A549 (cell line): ENCODE measurements at regions not wholly inside any gene's neighbourhood (a gene's known extent, or its start where the extent isn't known, plus 50 kb on each side); places are given as distances from the start of the nearest gene placed in this dataset.

Source experiments
- ATAC-seq, 2 experiments: fragments of 200-7000 bp in 1 of 2; fragments of >200 bp in 1 of 2; cut with Nextera tagmentation in 1 of 2; cut with Tn5 transposase in 1 of 2; 3 replicates each; pipeline versions ENCODE4 v1.8.0 to v1.9.1; 2018 to 2020; ENCODE audit warnings: mild to moderate bottlenecking in 1 of 2, moderate library complexity in 1 of 2
- CTCF ChIA-PET: fragments of 300-600 bp; sonication (Branson Sonifier 250); formaldehyde crosslinking; extraction: SDS; loops from one replicate; lab custom pipeline; 2021; ENCODE audit warnings: antibody characterized with exemption, inconsistent platforms; lab: Yijun Ruan, JAX
- POLR2A ChIA-PET: fragments of 350-600 bp; formaldehyde crosslinking; extraction: SDS; loops from one replicate; lab custom pipeline; 2021; ENCODE audit warnings: antibody characterized with exemption, inconsistent platforms; lab: Yijun Ruan, JAX
- DNase-seq, 2 experiments: peaks; one replicate each; pipeline versions ENCODE4 v3.0.0 to v3.0.0-alpha.2; 2011 to 2016; ENCODE audit warnings: low read depth in 1 of 2, low spot score in 1 of 2
- FAIRE-seq: peaks from 2 replicates; lab custom pipeline; 2011; peaks lifted over from hg19 to GRCh38; lab: Jason Lieb, UNC
- H3K27ac ChIP-seq, 2 experiments: fragments of >200 bp; sonication (Bioruptor Twin); formaldehyde crosslinking; 3 replicates each; pipeline ENCODE4 v1.5.1; 2016 to 2017
- H3K4me1 ChIP-seq: fragments of >200 bp; sonication (Bioruptor Twin); formaldehyde crosslinking; 3 replicates; pipeline ENCODE4 v1.6.1; 2016
- H3K4me2 ChIP-seq: fragments of >200 bp; sonication (Bioruptor Twin); formaldehyde crosslinking; 3 replicates; pipeline ENCODE4 v1.6.1; 2016
- H3K4me3 ChIP-seq: fragments of >200 bp; sonication (Bioruptor Twin); formaldehyde crosslinking; 3 replicates; pipeline ENCODE4 v1.5.1; 2016
- H3K9me3 ChIP-seq: fragments of >200 bp; sonication (Bioruptor Twin); formaldehyde crosslinking; 3 replicates; pipeline ENCODE4 v1.6.1; 2016
- BHLHE40 ChIP-seq: IDR thresholded peaks from 2 replicates; pipeline ENCODE4 v1.6.1; 2012; ENCODE audit warnings: low read depth, low read length, inconsistent platforms
- CBX2 ChIP-seq: fragments of 200-600 bp; sonication (generic); IDR thresholded peaks from 2 replicates; pipeline ENCODE4 v1.6.1; 2016; ENCODE audit warnings: low read depth, mild to moderate bottlenecking, borderline replicate concordance
- CBX8 ChIP-seq: fragments of 200-600 bp; sonication (generic); IDR thresholded peaks from 2 replicates; pipeline ENCODE4 v1.6.1; 2016
- E2F6 ChIP-seq: IDR thresholded peaks from 2 replicates; pipeline ENCODE4 v1.6.1; 2012; ENCODE audit warnings: low read depth, borderline replicate concordance
- ESRRA ChIP-seq: fragments of 150-350 bp; IDR thresholded peaks from 2 replicates; pipeline ENCODE4 v1.6.1; 2014; ENCODE audit warnings: mild to moderate bottlenecking, low read length, borderline replicate concordance
- FOXS1 ChIP-seq: fragments of 250-450 bp; sonication (Bioruptor Pico); IDR thresholded peaks from 2 replicates; pipeline ENCODE4 v1.5.0; 2020; ENCODE audit warnings: mild to moderate bottlenecking, moderate library complexity
- GATA3 ChIP-seq: IDR thresholded peaks from 2 replicates; pipeline ENCODE4 v1.6.1; 2012; ENCODE audit warnings: borderline replicate concordance
- HDAC2 ChIP-seq: fragments of 200-600 bp; sonication (generic); IDR thresholded peaks from 2 replicates; pipeline ENCODE4 v1.6.1; 2016
- HEYL ChIP-seq: fragments of 250-450 bp; sonication (Bioruptor Pico); IDR thresholded peaks from 2 replicates; pipeline ENCODE4 v1.8.0; 2021; ENCODE audit warnings: mild to moderate bottlenecking, moderate library complexity
- HOXB13 ChIP-seq: fragments of 250-450 bp; sonication (Bioruptor Pico); IDR thresholded peaks from 2 replicates; pipeline ENCODE4 v1.5.0; 2020; ENCODE audit warnings: low read depth, mild to moderate bottlenecking, moderate library complexity
- HOXB5 ChIP-seq: fragments of 250-450 bp; sonication (Bioruptor Pico); IDR thresholded peaks from 2 replicates; pipeline ENCODE4 v1.5.0; 2020; ENCODE audit warnings: mild to moderate bottlenecking, moderate library complexity
- JUNB ChIP-seq: fragments of >200 bp; sonication (Bioruptor Twin); formaldehyde crosslinking; IDR thresholded peaks from 2 replicates; pipeline ENCODE4 v1.6.1; 2016
- MAFK ChIP-seq: fragments of 450-650 bp; IDR thresholded peaks from 2 replicates; pipeline ENCODE4 v1.6.1; 2014; ENCODE audit not compliant: partially characterized antibody
- NFE2L2 ChIP-seq: fragments of 150-350 bp; conservative IDR thresholded peaks from 2 replicates; pipeline ENCODE4 v1.6.1; 2014; ENCODE audit warnings: low read length
- NR3C1 ChIP-seq: fragments of >200 bp; sonication (Bioruptor Twin); formaldehyde crosslinking; IDR thresholded peaks from 3 replicates; pipeline ENCODE4 v1.6.1; 2017
- PBX3 ChIP-seq: IDR thresholded peaks from 2 replicates; pipeline ENCODE4 v1.6.1; 2012
- POLR2AphosphoS2 ChIP-seq: conservative IDR thresholded peaks from 2 replicates; pipeline ENCODE4 v1.6.1; 2012; ENCODE audit warnings: low read length, improper control_type of control experiment, inconsistent platforms
- RCOR1 ChIP-seq: fragments of 150-350 bp; IDR thresholded peaks from 2 replicates; pipeline ENCODE4 v1.6.1; 2014; ENCODE audit warnings: antibody characterized with exemption, low read length, low read depth
- RNF2 ChIP-seq: fragments of 200-600 bp; sonication (generic); IDR thresholded peaks from 2 replicates; pipeline ENCODE4 v1.6.1; 2016; ENCODE audit warnings: low read depth, mild to moderate bottlenecking, antibody characterized with exemption, moderate library complexity, borderline replicate concordance
- TP53 ChIP-seq: fragments of 250-450 bp; sonication (Bioruptor Pico); IDR thresholded peaks from 2 replicates; pipeline ENCODE4 v1.5.0; 2021; ENCODE audit warnings: mild to moderate bottlenecking, moderate library complexity
- WGBS: methylation state at CpG from one replicate; pipeline ENCODE4 v1.1.6; 2017; ENCODE audit errors: missing lambda C conversion rate; 5-methylcytosine and 5-hydroxymethylcytosine counted together
- TF ChIP-seq, protein P1 (sequence below): fragments of 150-350 bp; IDR thresholded peaks from 2 replicates; pipeline ENCODE4 v1.6.1; 2014; ENCODE audit warnings: low read depth, mild to moderate bottlenecking, low read length
- TF ChIP-seq, protein P2 (sequence below): fragments of >200 bp; sonication (Bioruptor Twin); formaldehyde crosslinking; IDR thresholded peaks from 3 replicates; pipeline ENCODE4 v1.5.1; 2016

DNA sequence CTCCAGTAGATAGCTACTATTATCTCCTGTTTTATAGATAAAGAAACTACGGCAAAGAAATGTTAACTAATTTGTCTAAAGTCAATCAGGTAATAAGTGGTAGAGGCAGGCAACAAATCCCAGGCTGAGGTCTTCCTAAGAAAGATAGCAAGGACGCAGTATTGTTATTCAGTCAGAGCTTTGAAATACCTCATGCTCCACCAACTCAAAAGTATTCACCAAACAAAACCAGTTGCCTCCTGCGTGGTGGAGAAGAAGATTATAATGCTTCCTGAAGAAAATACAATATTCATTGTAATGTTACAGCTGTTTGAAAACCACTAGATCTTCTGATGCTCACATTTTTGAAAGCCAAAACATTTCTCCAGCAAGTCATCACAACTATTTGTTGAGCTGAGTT, 138.2 kb upstream of the CNTN4 start:
- DNase-seq (no peak), FAIRE-seq (no peak), ATAC-seq (no peak)
- ChIA-PET CTCF (no interaction called here), POLR2A (no interaction called here)
- Histone ChIP-seq H3K9me3 (no peaks in the 10 kb centered on the region), H3K27ac (no peak overlapping the region), H3K4me3 (no peak overlapping the region), H3K4me1 (no peaks in the 10 kb centered on the region), H3K4me2 (no peak overlapping the region)
- 5% methylated on average over 3 of the region's 3 CpGs for WGBS
- TF ChIP-seq JUNB (no peak), GATA3 (no peak), FOXS1 (CRISPR knock-in tag) (no peak), TP53 (CRISPR knock-in tag) (no peak), CBX8 (no peak), CBX2 (no peak), E2F6 (no peak), BHLHE40 (no peak), ESRRA (no peak), RNF2 (no peak), HOXB13 (CRISPR knock-in tag) (no peak), NFE2L2 (no peak), PBX3 (no peak), RCOR1 (no peak), HOXB5 (CRISPR knock-in tag) (no peak)

DNA sequence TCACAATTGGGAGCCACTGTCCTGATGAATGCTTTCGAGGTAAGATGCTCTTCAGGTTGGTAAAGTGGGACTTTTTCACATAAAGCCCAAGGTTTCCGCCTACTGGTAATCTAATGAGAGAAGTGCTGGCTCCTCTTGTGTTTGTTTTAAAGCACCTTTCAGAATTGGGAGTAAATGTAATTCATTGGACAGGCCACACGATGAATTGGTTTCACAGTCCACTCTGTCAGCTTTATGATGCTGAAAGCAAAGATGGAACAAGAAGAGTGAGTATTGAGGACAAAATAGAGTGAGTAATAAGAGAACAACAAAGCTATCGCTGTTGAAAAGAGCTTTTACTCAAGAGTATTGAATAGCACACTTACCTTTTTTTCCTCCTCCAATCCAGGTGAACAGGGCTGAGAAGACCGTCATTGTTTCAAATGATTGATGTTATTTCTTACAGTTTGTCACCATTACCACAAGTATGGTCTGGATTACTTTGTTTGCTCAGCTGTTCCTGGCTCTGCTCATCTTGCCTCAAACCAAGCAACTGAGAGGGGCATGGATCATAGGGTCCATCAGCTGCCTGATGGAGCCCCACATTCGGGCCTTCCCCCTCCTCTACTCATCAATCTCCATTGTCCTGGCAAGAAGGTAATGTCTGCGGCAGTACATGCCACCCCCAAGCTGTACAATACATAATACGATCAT, 136.1 kb upstream of the CNTN4 start:
- no peak overlapping the region for H3K4me3 ChIP-seq
- DNase-seq (no peak), ATAC-seq (no peak), FAIRE-seq (no peak)
- H3K27ac ChIP-seq: no peak overlapping the region
- H3K4me2 ChIP-seq: no peak overlapping the region
- TF ChIP-seq, protein P1, sequence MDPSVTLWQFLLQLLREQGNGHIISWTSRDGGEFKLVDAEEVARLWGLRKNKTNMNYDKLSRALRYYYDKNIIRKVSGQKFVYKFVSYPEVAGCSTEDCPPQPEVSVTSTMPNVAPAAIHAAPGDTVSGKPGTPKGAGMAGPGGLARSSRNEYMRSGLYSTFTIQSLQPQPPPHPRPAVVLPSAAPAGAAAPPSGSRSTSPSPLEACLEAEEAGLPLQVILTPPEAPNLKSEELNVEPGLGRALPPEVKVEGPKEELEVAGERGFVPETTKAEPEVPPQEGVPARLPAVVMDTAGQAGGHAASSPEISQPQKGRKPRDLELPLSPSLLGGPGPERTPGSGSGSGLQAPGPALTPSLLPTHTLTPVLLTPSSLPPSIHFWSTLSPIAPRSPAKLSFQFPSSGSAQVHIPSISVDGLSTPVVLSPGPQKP: no peak
- TF ChIP-seq POLR2AphosphoS2 (no peak), CBX8 (no peak), HEYL (CRISPR knock-in tag) (no peak), HDAC2 (no peak), NR3C1 (no peak)
- TF ChIP-seq, protein P2, sequence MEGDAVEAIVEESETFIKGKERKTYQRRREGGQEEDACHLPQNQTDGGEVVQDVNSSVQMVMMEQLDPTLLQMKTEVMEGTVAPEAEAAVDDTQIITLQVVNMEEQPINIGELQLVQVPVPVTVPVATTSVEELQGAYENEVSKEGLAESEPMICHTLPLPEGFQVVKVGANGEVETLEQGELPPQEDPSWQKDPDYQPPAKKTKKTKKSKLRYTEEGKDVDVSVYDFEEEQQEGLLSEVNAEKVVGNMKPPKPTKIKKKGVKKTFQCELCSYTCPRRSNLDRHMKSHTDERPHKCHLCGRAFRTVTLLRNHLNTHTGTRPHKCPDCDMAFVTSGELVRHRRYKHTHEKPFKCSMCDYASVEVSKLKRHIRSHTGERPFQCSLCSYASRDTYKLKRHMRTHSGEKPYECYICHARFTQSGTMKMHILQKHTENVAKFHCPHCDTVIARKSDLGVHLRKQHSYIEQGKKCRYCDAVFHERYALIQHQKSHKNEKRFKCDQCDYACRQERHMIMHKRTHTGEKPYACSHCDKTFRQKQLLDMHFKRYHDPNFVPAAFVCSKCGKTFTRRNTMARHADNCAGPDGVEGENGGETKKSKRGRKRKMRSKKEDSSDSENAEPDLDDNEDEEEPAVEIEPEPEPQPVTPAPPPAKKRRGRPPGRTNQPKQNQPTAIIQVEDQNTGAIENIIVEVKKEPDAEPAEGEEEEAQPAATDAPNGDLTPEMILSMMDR: no peak
- POLR2A ChIA-PET: no interaction called here
- H3K4me1 ChIP-seq: no peaks in the 10 kb centered on the region
- H3K9me3 ChIP-seq: no peaks in the 10 kb centered on the region
- 11% methylated on average over 8 of the region's 8 CpGs for WGBS
- CTCF ChIA-PET: no interaction called here

DNA sequence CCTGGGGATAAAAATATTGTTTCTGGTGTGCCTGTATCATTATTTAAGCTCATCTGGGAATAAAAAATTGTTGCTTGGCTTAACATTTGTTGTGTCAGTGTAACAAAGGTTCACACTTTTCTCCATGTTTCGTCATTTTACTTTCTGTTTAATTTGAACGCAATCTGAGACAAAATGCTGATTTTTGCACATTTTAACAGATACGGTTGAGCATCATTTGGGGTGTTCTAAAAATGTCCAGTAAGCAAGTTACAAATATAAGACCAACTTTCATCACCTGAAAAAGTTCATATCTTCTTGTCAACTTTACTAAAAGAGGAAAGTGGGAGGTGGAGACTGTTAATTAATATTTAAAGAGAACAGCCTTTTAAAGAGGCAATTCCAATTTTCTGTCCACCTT, 134.8 kb upstream of the CNTN4 start:
- Histone ChIP-seq H3K27ac (no peak overlapping the region), H3K4me3 (no peak overlapping the region), H3K9me3 (no peaks in the 10 kb centered on the region), H3K4me1 (no peaks in the 10 kb centered on the region), H3K4me2 (no peak overlapping the region)
- no peak for FAIRE-seq
- no peak for DNase-seq
- TF ChIP-seq BHLHE40 (no peak), MAFK (peak; percentile 68)
- no peak for ATAC-seq
- POLR2A ChIA-PET: no interaction called here
- 24% methylated on average over 3 of the region's 3 CpGs for WGBS
- CTCF ChIA-PET: no interaction called here
